Endothelial cell of umbilical vein (primary cell): ENCODE measurements at regions not wholly inside any gene's neighbourhood (a gene's known extent, or its start where the extent isn't known, plus 50 kb on each side); places are given as distances from the start of the nearest gene placed in this dataset.
A peak's percentile ranks its signal among the peaks of the same experiment; 100 is the strongest.

Source experiments
- BruUV-seq: library from RNA; stranded (reverse); fragments of 400-500 nt; replicated peaks from 2 replicates; lab custom pipeline; 2021; lab: Mats Ljungman, UMichigan
- CTCF ChIA-PET: fragments of 300-600, 350-600 bp; sonication (Branson Sonifier 250); formaldehyde crosslinking; loops from one replicate; lab custom pipeline; 2021; ENCODE audit warnings: antibody characterized with exemption, inconsistent platforms; lab: Charles Lee
- POLR2A ChIA-PET: fragments of 300-600, 350-600 bp; sonication (Branson Sonifier 250); formaldehyde crosslinking; loops from one replicate; lab custom pipeline; 2021; ENCODE audit warnings: antibody characterized with exemption, inconsistent platforms; lab: Charles Lee
- DNase-seq: peaks from one replicate; pipeline ENCODE4 v3.0.0-alpha.2; 2011; ENCODE audit warnings: low read depth, low spot score
- FAIRE-seq: peaks from 2 replicates; lab custom pipeline; 2011; peaks lifted over from hg19 to GRCh38; lab: Jason Lieb, UNC
- H2AFZ ChIP-seq: 2 replicates; pipeline ENCODE4 v1.6.0; 2012; ENCODE audit warnings: low read depth, low read length, control low read depth, inconsistent platforms
- H3K27ac ChIP-seq: 2 replicates; pipeline ENCODE4 v1.5.1; 2011; ENCODE audit warnings: low read depth, mild to moderate bottlenecking, control low read depth, low read length, moderate library complexity; ENCODE audit not compliant: insufficient read depth
- H3K27me3 ChIP-seq, 2 experiments: 2 replicates each; pipeline versions ENCODE4 v1.6.0 to v1.6.1; 2011; ENCODE audit warnings: low read length in 2 of 2, mixed read lengths in 1 of 2; ENCODE audit not compliant: control insufficient read depth in 2 of 2, insufficient read depth in 2 of 2
- H3K36me3 ChIP-seq, 2 experiments: 2 replicates in 1 of 2; 3 replicates in 1 of 2; pipeline ENCODE4 v1.5.1; 2011; ENCODE audit warnings: low read length in 2 of 2, mild to moderate bottlenecking in 1 of 2, moderate library complexity in 1 of 2; ENCODE audit not compliant: control insufficient read depth in 2 of 2, insufficient read depth in 2 of 2; ENCODE audit errors: extremely low read depth in 1 of 2
- H3K4me1 ChIP-seq: 3 replicates; pipeline ENCODE4 v1.5.1; 2011; ENCODE audit warnings: mild to moderate bottlenecking, low read length; ENCODE audit not compliant: control insufficient read depth, insufficient read depth; ENCODE audit errors: extremely low read depth
- H3K4me2 ChIP-seq: 2 replicates; pipeline ENCODE4 v1.6.1; 2011; ENCODE audit warnings: low read length, control low read depth, mixed read lengths; ENCODE audit not compliant: insufficient read depth
- H3K4me3 ChIP-seq, 3 experiments: fragments of 200-600 bp in 1 of 3; sonication (generic), shearing (Covaris generic) in 1 of 3; replicated peaks in 1 of 3; 2 replicates each; pipeline ENCODE4 v1.5.1; 2011 to 2016; ENCODE audit warnings: control low read depth in 3 of 3, low read length in 3 of 3, mild to moderate bottlenecking in 2 of 3, inconsistent platforms in 1 of 3, low read depth in 1 of 3, moderate library complexity in 1 of 3; ENCODE audit not compliant: insufficient read depth in 1 of 3
- H3K79me2 ChIP-seq: 2 replicates; pipeline ENCODE4 v1.6.0; 2012; ENCODE audit warnings: low read length, inconsistent platforms; ENCODE audit not compliant: control insufficient read depth, insufficient read depth
- H3K9ac ChIP-seq: replicated peaks from 2 replicates; pipeline ENCODE3; 2011; ENCODE audit warnings: low read length, control low read depth; ENCODE audit not compliant: insufficient read depth; ENCODE audit errors: extremely low read depth
- H3K9me1 ChIP-seq: replicated peaks from 3 replicates; pipeline ENCODE4 v1.6.0; 2011; ENCODE audit warnings: mild to moderate bottlenecking, low read length; ENCODE audit not compliant: control insufficient read depth, insufficient read depth; ENCODE audit errors: extremely low read depth
- H3K9me3 ChIP-seq: replicated peaks from 2 replicates; pipeline ENCODE4 v1.5.1; 2012; ENCODE audit warnings: low read length, inconsistent platforms; ENCODE audit not compliant: control insufficient read depth, insufficient read depth
- H4K20me1 ChIP-seq: replicated peaks from 2 replicates; pipeline ENCODE3; 2011; ENCODE audit warnings: mild to moderate bottlenecking, low read length; ENCODE audit not compliant: control insufficient read depth, insufficient read depth; ENCODE audit errors: extremely low read depth
- CTCF ChIP-seq, 2 donors: IDR thresholded peaks; 1 replicate in 1 of 2; 2 replicates in 1 of 2; pipeline ENCODE4 v1.5.1; 2011; ENCODE audit warnings: low read length in 2 of 2, mild to moderate bottlenecking in 2 of 2, moderate library complexity in 2 of 2, control low read depth in 1 of 2, inconsistent platforms in 1 of 2, low read depth in 1 of 2; ENCODE audit not compliant: insufficient read depth in 1 of 2; ENCODE audit errors: extremely low read depth in 1 of 2
- EZH2 ChIP-seq: IDR thresholded peaks from 2 replicates; pipeline ENCODE4 v1.6.1; 2012; ENCODE audit warnings: borderline replicate concordance, low read depth, mild to moderate bottlenecking, moderate library complexity, low read length, inconsistent platforms; ENCODE audit not compliant: severe bottlenecking
- FOS ChIP-seq: IDR thresholded peaks from 2 replicates; pipeline ENCODE4 v1.6.1; 2011; ENCODE audit warnings: mild to moderate bottlenecking, low read length, moderate library complexity, borderline replicate concordance; ENCODE audit not compliant: insufficient read depth
- GATA2 ChIP-seq: IDR thresholded peaks from 2 replicates; pipeline ENCODE4 v1.7.0; 2011; ENCODE audit warnings: low read depth, mild to moderate bottlenecking, moderate library complexity, mixed read lengths, low read length; ENCODE audit not compliant: insufficient read length, insufficient read depth
- JUN ChIP-seq: IDR thresholded peaks from 2 replicates; pipeline ENCODE4 v1.6.1; 2011; ENCODE audit warnings: borderline replicate concordance, low read depth; ENCODE audit not compliant: insufficient read length, insufficient read depth
- MAX ChIP-seq: IDR thresholded peaks from 2 replicates; pipeline ENCODE4 v1.6.1; 2011; ENCODE audit not compliant: insufficient read depth, insufficient read length
- MYC ChIP-seq: IDR thresholded peaks from one replicate; pipeline ENCODE4 v1.6.1; 2011; ENCODE audit warnings: mild to moderate bottlenecking, low read depth, low read length
- POLR2A ChIP-seq: IDR thresholded peaks from 2 replicates; pipeline ENCODE4 v1.6.1; 2012; ENCODE audit warnings: low read depth, mild to moderate bottlenecking, control low read depth, low read length
- POLR2AphosphoS5 ChIP-seq: IDR thresholded peaks from 2 replicates; pipeline ENCODE4 v1.6.1; 2012; ENCODE audit warnings: low read depth, mild to moderate bottlenecking, control low read depth, low read length, moderate library complexity; ENCODE audit not compliant: insufficient read depth
- dilution Hi-C: fragments of 300-500 bp; cut with MboI; formaldehyde crosslinking; loops from one replicate; pipeline ENCODE4 v1.15.0; 2019; ENCODE audit warnings: low sequenced_read_pairs; ENCODE audit not compliant: extremely low pct_ligation_motif_present
- intact Hi-C: fragments of 100-400 bp; cut with micrococcal nuclease; formaldehyde crosslinking; loops from one replicate; pipeline ENCODE4 v1.10.0; 2022

- no peaks in the 10 kb centered on the region for H4K20me1 ChIP-seq
- TF ChIP-seq CTCF (IDR thresholded peaks at IDR 0.05; ENCODE audit: extremely low read depth in 1 of 2, insufficient read depth in 1 of 2, low read depth in 1 of 2, low read length in 2 of 2) (no peak), POLR2A (no peak), MYC (no peak), FOS (no peak), GATA2 (no peak), JUN (no peak), MAX (no peak), EZH2 (no peak), POLR2AphosphoS5 (no peak)
- no peaks in the 10 kb centered on the region for H3K27me3 ChIP-seq
- H3K36me3 ChIP-seq, result no peaks in the 10 kb centered on the region
- ChIA-PET POLR2A (no interaction called here), CTCF (interaction anchor here (2.0 kb wide), 1 partner anchor 10 kb away, joined by 5 read pairs; no protein-coding TSS in a partner anchor)
- H3K9me3 ChIP-seq, result no peaks in the 10 kb centered on the region
- H3K4me1 ChIP-seq, result peaks cover 44% of the 10 kb centered on the region
- peak overlapping the region; percentile 32 for H3K4me2 ChIP-seq
- H3K9me1 ChIP-seq, result no peaks in the 10 kb centered on the region
- no peaks in the 10 kb centered on the region for H3K79me2 ChIP-seq
- no peak for FAIRE-seq
- BruUV-seq, result no TSS peak
- H2AFZ ChIP-seq, result peak overlapping the region; percentile 49
- no peak for DNase-seq
- peak overlapping the region; percentile 44 for H3K9ac ChIP-seq
- peak overlapping the region; percentile 80 for H3K27ac ChIP-seq
- dilution Hi-C loops, result no loop called here
- peak overlapping the region in 1 of 3 experiments; percentile 3 for H3K4me3 ChIP-seq
- intact Hi-C loops, result loop anchor here (1.0 to 10.0 kb wide), 5 partner anchors 64 to 553 kb away; no protein-coding TSS in a partner anchor
Measured at GRCh38 chr2:145007960-145008263, 488.0 kb upstream of the ZEB2 start.
